ENCODE measurements at regions not wholly inside any gene's neighbourhood (a gene's known extent, or its start where the extent isn't known, plus 50 kb on each side); places are given as distances from the start of the nearest gene placed in this dataset.

GRCh38 chr3:151971814-151972579, 98.6 kb downstream of the SUCNR1 start:
- TF ChIP-seq, protein P1, sequence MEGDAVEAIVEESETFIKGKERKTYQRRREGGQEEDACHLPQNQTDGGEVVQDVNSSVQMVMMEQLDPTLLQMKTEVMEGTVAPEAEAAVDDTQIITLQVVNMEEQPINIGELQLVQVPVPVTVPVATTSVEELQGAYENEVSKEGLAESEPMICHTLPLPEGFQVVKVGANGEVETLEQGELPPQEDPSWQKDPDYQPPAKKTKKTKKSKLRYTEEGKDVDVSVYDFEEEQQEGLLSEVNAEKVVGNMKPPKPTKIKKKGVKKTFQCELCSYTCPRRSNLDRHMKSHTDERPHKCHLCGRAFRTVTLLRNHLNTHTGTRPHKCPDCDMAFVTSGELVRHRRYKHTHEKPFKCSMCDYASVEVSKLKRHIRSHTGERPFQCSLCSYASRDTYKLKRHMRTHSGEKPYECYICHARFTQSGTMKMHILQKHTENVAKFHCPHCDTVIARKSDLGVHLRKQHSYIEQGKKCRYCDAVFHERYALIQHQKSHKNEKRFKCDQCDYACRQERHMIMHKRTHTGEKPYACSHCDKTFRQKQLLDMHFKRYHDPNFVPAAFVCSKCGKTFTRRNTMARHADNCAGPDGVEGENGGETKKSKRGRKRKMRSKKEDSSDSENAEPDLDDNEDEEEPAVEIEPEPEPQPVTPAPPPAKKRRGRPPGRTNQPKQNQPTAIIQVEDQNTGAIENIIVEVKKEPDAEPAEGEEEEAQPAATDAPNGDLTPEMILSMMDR (IDR thresholded peaks at IDR 0.05), result no peak
- TF ChIP-seq POLR2A (IDR thresholded peaks at IDR 0.05), result no peak
- no peak for DNase-seq (ENCODE audit: low spot score in 2 of 2)
- H3K4me3 ChIP-seq (ENCODE audit: low read depth, poor library complexity, severe bottlenecking), result no peak overlapping the region
- WGBS, 2 donors, result 75 to 80% methylated on average over 5 of the region's 5 CpGs
- intact Hi-C loops (cut with DNase I; ENCODE audit: low total_unique reads), result no loop called here

- WGBS, 2 donors, result 40 to 42% methylated on average over 3 of the region's 3 CpGs
- DNase-seq (ENCODE audit: low spot score in 2 of 2), result no peak
- intact Hi-C loops (cut with DNase I; ENCODE audit: low total_unique reads), result no loop called here
- TF ChIP-seq, protein P1 (IDR thresholded peaks at IDR 0.05), result no peak
- no peak for TF ChIP-seq POLR2A (IDR thresholded peaks at IDR 0.05)
- H3K4me3 ChIP-seq (ENCODE audit: low read depth, poor library complexity, severe bottlenecking), result no peak overlapping the region
These were observed 100.6 kb downstream of the SUCNR1 start for GRCh38 chr3:151974067-151974466.

GRCh38 chr3:151976211-151977050, 103.0 kb downstream of the SUCNR1 start:
- TF ChIP-seq, protein P1 (IDR thresholded peaks at IDR 0.05), result no peak
- no peak for TF ChIP-seq POLR2A (IDR thresholded peaks at IDR 0.05)
- intact Hi-C loops (cut with DNase I; ENCODE audit: low total_unique reads), result no loop called here
- peak in 1 of 2 donors; percentile 33 for DNase-seq (ENCODE audit: low spot score in 2 of 2)
- H3K4me3 ChIP-seq (ENCODE audit: low read depth, poor library complexity, severe bottlenecking), result no peak overlapping the region
- WGBS, 2 donors, result 45 to 55% methylated on average over 3 of the region's 3 CpGs

- no peak overlapping the region for H3K4me3 ChIP-seq (ENCODE audit: low read depth, poor library complexity, severe bottlenecking)
- DNase-seq (ENCODE audit: low spot score in 2 of 2), result no peak
- intact Hi-C loops (cut with DNase I; ENCODE audit: low total_unique reads), result no loop called here
- no peak for TF ChIP-seq POLR2A (IDR thresholded peaks at IDR 0.05)
- TF ChIP-seq, protein P1 (IDR thresholded peaks at IDR 0.05), result no peak
- WGBS, 2 donors, result 25 to 36% methylated on average over 1 of the region's 1 CpG
These were observed 106.5 kb downstream of the SUCNR1 start for GRCh38 chr3:151979906-151980305.

DNA sequence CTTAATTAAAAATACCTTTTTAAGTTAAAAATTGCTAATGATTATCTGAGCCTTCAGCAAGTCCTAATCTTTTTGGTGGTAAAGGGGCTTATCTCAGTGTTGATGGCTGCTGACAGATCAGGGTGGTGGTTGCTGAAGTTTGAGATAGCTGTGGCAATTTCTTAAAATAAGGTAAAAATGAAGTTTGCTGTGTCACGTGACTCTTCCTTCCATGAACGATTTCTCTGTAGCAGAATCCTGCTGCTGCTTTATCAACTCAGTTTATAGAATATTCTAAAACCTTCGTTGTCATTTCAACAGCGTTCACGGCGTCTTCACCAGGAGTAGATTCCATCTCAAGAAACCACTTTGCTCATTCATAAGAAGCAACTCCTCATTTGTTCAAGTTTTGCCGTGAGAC, 110.1 kb downstream of the SUCNR1 start:
- no peak overlapping the region for H3K4me3 ChIP-seq (ENCODE audit: low read depth, poor library complexity, severe bottlenecking)
- 94 to 95% methylated on average over 7 of the region's 7 CpGs for WGBS, 2 donors
- DNase-seq (ENCODE audit: low spot score in 2 of 2), result no peak
- TF ChIP-seq, protein P1 (IDR thresholded peaks at IDR 0.05), result no peak
- no peak for TF ChIP-seq POLR2A (IDR thresholded peaks at IDR 0.05)
- intact Hi-C loops (cut with DNase I; ENCODE audit: low total_unique reads), result no loop called here
